Activated CD8-positive, alpha-beta memory T cell treated with anti-CD3 and anti-CD28 coated beads, Interleukin-2, amount 50 U/mL, for 1 hour (primary cell): ENCODE measurements at regions not wholly inside any gene's neighbourhood (a gene's known extent, or its start where the extent isn't known, plus 50 kb on each side); places are given as distances from the start of the nearest gene placed in this dataset.
"Not testable (repeated sequence)": the region's sequence is repeated elsewhere in the genome, so short reads cannot be mapped to it uniquely, and the experiment has no call there.

Experiments used
- DNase-seq: peaks from one replicate; pipeline ENCODE4 v3.0.0-alpha.2; 2020; ENCODE audit errors: extremely low read depth

GRCh38 chr19:30682999-30683536 lies 310.9 kb downstream of the ZNF536 start:
- DNase-seq: no peak

GRCh38 chr19:30682146-30682998 lies 310.2 kb downstream of the ZNF536 start:
- DNase-seq: no peak

GRCh38 chr19:30681162-30682100 lies 309.2 kb downstream of the ZNF536 start:
- DNase-seq: no peak

- not testable (repeated sequence) for DNase-seq
These were observed 308.2 kb downstream of the ZNF536 start for GRCh38 chr19:30680399-30680798.

- DNase-seq: no peak
These were observed 307.6 kb downstream of the ZNF536 start for GRCh38 chr19:30679789-30680188.

GRCh38 chr19:30679153-30679702 lies 307.0 kb downstream of the ZNF536 start:
- no peak for DNase-seq

- DNase-seq: no peak
These were observed 306.0 kb downstream of the ZNF536 start for GRCh38 chr19:30678168-30678567.

- DNase-seq: no peak
These were observed 305.5 kb downstream of the ZNF536 start for GRCh38 chr19:30677702-30678101.

GRCh38 chr19:30676990-30677679 lies 305.0 kb downstream of the ZNF536 start:
- DNase-seq: no peak

- no peak for DNase-seq
These were observed 302.9 kb downstream of the ZNF536 start for GRCh38 chr19:30675086-30675485.

- DNase-seq: no peak
These were observed 302.5 kb downstream of the ZNF536 start for GRCh38 chr19:30674656-30675055.

- DNase-seq: no peak
These were observed 301.2 kb downstream of the ZNF536 start for GRCh38 chr19:30673336-30673735.

GRCh38 chr19:30672926-30673325 lies 300.7 kb downstream of the ZNF536 start:
- no peak for DNase-seq

GRCh38 chr19:30671622-30672051 lies 299.5 kb downstream of the ZNF536 start:
- DNase-seq: no peak

- no peak for DNase-seq
These were observed 299.1 kb downstream of the ZNF536 start for GRCh38 chr19:30671367-30671619.

- DNase-seq: no peak
These were observed 298.6 kb downstream of the ZNF536 start for GRCh38 chr19:30670562-30671366.

- no peak for DNase-seq
These were observed 297.8 kb downstream of the ZNF536 start for GRCh38 chr19:30670011-30670329.

GRCh38 chr19:30669329-30670010 lies 297.3 kb downstream of the ZNF536 start:
- no peak for DNase-seq

GRCh38 chr19:30668521-30669155 lies 296.5 kb downstream of the ZNF536 start:
- no peak for DNase-seq

- DNase-seq: no peak
These were observed 295.6 kb downstream of the ZNF536 start for GRCh38 chr19:30667746-30668145.
